Stimulated activated effector memory CD8-positive, alpha-beta T cell treated with anti-CD3 and anti-CD28 coated beads, Interleukin-12 subunit alpha, Interleukin-12 subunit beta, amount 100 ng/mL, for 72 hours (primary cell): ENCODE measurements at regions not wholly inside any gene's neighbourhood (a gene's known extent, or its start where the extent isn't known, plus 50 kb on each side); places are given as distances from the start of the nearest gene placed in this dataset.

ENCODE experiments used
- ATAC-seq: fragments of 150-1000 bp; cut with Tn5 transposase; 2 replicates; pipeline ENCODE4 v1.10.0; 2021
- DNase-seq, 2 donors: peaks; one replicate each; pipeline ENCODE4 v3.0.0; 2021 to 2022; ENCODE audit warnings: low spot score in 2 of 2
- H3K27ac Mint-ChIP-seq: one replicate; pipeline ENCODE4 v1.8.0; 2022; ENCODE audit warnings: mild to moderate bottlenecking, mixed read lengths
- H3K36me3 Mint-ChIP-seq: one replicate; pipeline ENCODE4 v1.8.0; 2022; ENCODE audit warnings: mild to moderate bottlenecking, mixed read lengths
- H3K4me1 Mint-ChIP-seq: one replicate; pipeline ENCODE4 v1.8.0; 2022; ENCODE audit warnings: mixed read lengths
- H3K4me3 Mint-ChIP-seq: one replicate; pipeline ENCODE4 v1.8.0; 2022; ENCODE audit warnings: mild to moderate bottlenecking, mixed read lengths
- H3K9me3 Mint-ChIP-seq: one replicate; pipeline ENCODE4 v1.8.0; 2022; ENCODE audit warnings: mixed read lengths

GRCh38 chr5:68389618-68390017 lies 174.1 kb downstream of the PIK3R1 start:
- no peaks in the 10 kb centered on the region for H3K36me3 Mint-ChIP-seq
- no peak overlapping the region for H3K4me3 Mint-ChIP-seq
- no peaks in the 10 kb centered on the region for H3K9me3 Mint-ChIP-seq
- H3K27ac Mint-ChIP-seq = no peak overlapping the region
- DNase-seq (no peak), ATAC-seq (no peak)
- H3K4me1 Mint-ChIP-seq = peaks cover 10% of the 10 kb centered on the region

- Mint-ChIP-seq H3K4me3 (no peak overlapping the region), H3K9me3 (peaks cover 3% of the 10 kb centered on the region), H3K27ac (no peak overlapping the region), H3K4me1 (no peaks in the 10 kb centered on the region), H3K36me3 (no peaks in the 10 kb centered on the region)
- ATAC-seq = no peak
- no peak for DNase-seq
Observed at GRCh38 chr5:68392617-68393016, 177.1 kb downstream of the PIK3R1 start.

GRCh38 chr5:68395302-68395701 lies 179.7 kb downstream of the PIK3R1 start:
- ATAC-seq = no peak
- no peaks in the 10 kb centered on the region for H3K36me3 Mint-ChIP-seq
- no peak overlapping the region for H3K4me3 Mint-ChIP-seq
- no peak for DNase-seq
- H3K27ac Mint-ChIP-seq = no peak overlapping the region
- peaks cover 3% of the 10 kb centered on the region for H3K9me3 Mint-ChIP-seq
- H3K4me1 Mint-ChIP-seq = peaks cover 4% of the 10 kb centered on the region

- H3K9me3 Mint-ChIP-seq = peaks cover 3% of the 10 kb centered on the region
- ATAC-seq (no peak), DNase-seq (no peak)
- H3K36me3 Mint-ChIP-seq = no peaks in the 10 kb centered on the region
- no peak overlapping the region for H3K27ac Mint-ChIP-seq
- peaks cover 4% of the 10 kb centered on the region for H3K4me1 Mint-ChIP-seq
- H3K4me3 Mint-ChIP-seq = no peak overlapping the region
Observed at GRCh38 chr5:68395926-68396511, 180.5 kb downstream of the PIK3R1 start.

GRCh38 chr5:68396722-68397121 lies 181.2 kb downstream of the PIK3R1 start:
- Mint-ChIP-seq H3K9me3 (peaks cover 3% of the 10 kb centered on the region), H3K36me3 (no peaks in the 10 kb centered on the region), H3K27ac (no peak overlapping the region), H3K4me1 (peaks cover 4% of the 10 kb centered on the region), H3K4me3 (no peak overlapping the region)
- DNase-seq = no peak
- ATAC-seq = no peak

- no peak overlapping the region for H3K4me3 Mint-ChIP-seq
- ATAC-seq = peak; percentile 87
- no peak for DNase-seq
- peaks cover 4% of the 10 kb centered on the region for H3K4me1 Mint-ChIP-seq
- peaks cover 3% of the 10 kb centered on the region for H3K9me3 Mint-ChIP-seq
- H3K36me3 Mint-ChIP-seq = no peaks in the 10 kb centered on the region
- no peak overlapping the region for H3K27ac Mint-ChIP-seq
Observed at GRCh38 chr5:68398146-68398812, 182.7 kb downstream of the PIK3R1 start.

- H3K4me3 Mint-ChIP-seq = no peak overlapping the region
- H3K4me1 Mint-ChIP-seq = peaks cover 31% of the 10 kb centered on the region
- DNase-seq (no peak), ATAC-seq (no peak)
- H3K27ac Mint-ChIP-seq = no peak overlapping the region
- H3K36me3 Mint-ChIP-seq = no peaks in the 10 kb centered on the region
- H3K9me3 Mint-ChIP-seq = no peaks in the 10 kb centered on the region
Observed at GRCh38 chr5:68403301-68403700, 187.7 kb downstream of the PIK3R1 start.

GRCh38 chr5:68404246-68404645 lies 188.7 kb downstream of the PIK3R1 start:
- DNase-seq (no peak), ATAC-seq (no peak)
- peaks cover 31% of the 10 kb centered on the region for H3K4me1 Mint-ChIP-seq
- H3K4me3 Mint-ChIP-seq = no peak overlapping the region
- no peak overlapping the region for H3K27ac Mint-ChIP-seq
- H3K9me3 Mint-ChIP-seq = no peaks in the 10 kb centered on the region
- no peaks in the 10 kb centered on the region for H3K36me3 Mint-ChIP-seq

- Mint-ChIP-seq H3K27ac (no peak overlapping the region), H3K4me1 (peaks cover 31% of the 10 kb centered on the region), H3K36me3 (no peaks in the 10 kb centered on the region), H3K4me3 (no peak overlapping the region), H3K9me3 (no peaks in the 10 kb centered on the region)
- peak; percentile 73 for ATAC-seq
- no peak for DNase-seq
Observed at GRCh38 chr5:68405026-68405684, 189.6 kb downstream of the PIK3R1 start.

GRCh38 chr5:68405784-68406743 lies 190.5 kb downstream of the PIK3R1 start:
- Mint-ChIP-seq H3K4me3 (peak overlapping the region; percentile 38), H3K4me1 (peaks cover 31% of the 10 kb centered on the region), H3K36me3 (no peaks in the 10 kb centered on the region), H3K9me3 (no peaks in the 10 kb centered on the region), H3K27ac (peak overlapping the region; percentile 69)
- DNase-seq = no peak
- peak; percentile 77 for ATAC-seq

GRCh38 chr5:68406767-68407241 lies 191.2 kb downstream of the PIK3R1 start:
- H3K9me3 Mint-ChIP-seq = no peaks in the 10 kb centered on the region
- peak overlapping the region; percentile 69 for H3K27ac Mint-ChIP-seq
- H3K4me1 Mint-ChIP-seq = peaks cover 31% of the 10 kb centered on the region
- peak overlapping the region; percentile 38 for H3K4me3 Mint-ChIP-seq
- DNase-seq (no peak), ATAC-seq (peak; percentile 16)
- H3K36me3 Mint-ChIP-seq = no peaks in the 10 kb centered on the region

- Mint-ChIP-seq H3K36me3 (no peaks in the 10 kb centered on the region), H3K9me3 (no peaks in the 10 kb centered on the region), H3K27ac (peak overlapping the region; percentile 69), H3K4me3 (peak overlapping the region; percentile 38), H3K4me1 (peaks cover 31% of the 10 kb centered on the region)
- no peak for DNase-seq
- no peak for ATAC-seq
Observed at GRCh38 chr5:68407311-68408239, 192.0 kb downstream of the PIK3R1 start.

GRCh38 chr5:68408345-68408871 lies 192.9 kb downstream of the PIK3R1 start:
- Mint-ChIP-seq H3K9me3 (no peaks in the 10 kb centered on the region), H3K4me1 (peaks cover 31% of the 10 kb centered on the region), H3K4me3 (no peak overlapping the region), H3K27ac (no peak overlapping the region), H3K36me3 (no peaks in the 10 kb centered on the region)
- ATAC-seq (no peak), DNase-seq (no peak)

- Mint-ChIP-seq H3K4me1 (peaks cover 30% of the 10 kb centered on the region), H3K27ac (no peak overlapping the region), H3K4me3 (no peak overlapping the region), H3K9me3 (no peaks in the 10 kb centered on the region), H3K36me3 (no peaks in the 10 kb centered on the region)
- DNase-seq (no peak), ATAC-seq (no peak)
Observed at GRCh38 chr5:68409259-68409658, 193.7 kb downstream of the PIK3R1 start.
